NCI-H2029 (cell line): ENCODE measurements at regions not wholly inside any gene's neighbourhood (a gene's known extent, or its start where the extent isn't known, plus 50 kb on each side); places are given as distances from the start of the nearest gene placed in this dataset.

Source experiments
- DNase-seq: peaks from one replicate; lab custom pipeline; 2025; lab: John Stamatoyannopoulos, UW

DNA sequence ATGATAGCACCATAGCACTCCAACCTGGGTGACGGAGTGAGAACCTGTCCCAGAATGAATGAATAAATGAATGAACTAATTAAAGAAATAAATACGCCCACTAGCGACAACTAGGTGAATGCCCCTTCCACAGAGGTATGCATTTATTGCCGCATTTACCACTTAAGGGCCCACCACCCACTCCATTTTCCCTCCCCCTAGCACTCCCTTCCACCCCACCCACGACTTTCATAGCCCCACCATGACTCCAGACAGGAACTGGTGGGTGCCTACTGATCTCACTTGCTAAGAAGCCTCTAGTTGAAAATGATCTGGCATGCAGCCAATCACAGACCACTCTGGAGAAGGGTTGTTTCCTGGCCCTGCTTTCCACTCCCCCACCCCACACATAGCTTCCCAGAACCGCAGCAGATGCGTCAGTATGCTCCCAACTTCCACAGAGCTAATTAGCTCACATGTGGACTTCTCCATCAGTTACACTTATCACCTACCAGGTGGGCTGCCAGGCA lies 167.6 kb downstream of the WT1 start:
- DNase-seq: no peak

DNA sequence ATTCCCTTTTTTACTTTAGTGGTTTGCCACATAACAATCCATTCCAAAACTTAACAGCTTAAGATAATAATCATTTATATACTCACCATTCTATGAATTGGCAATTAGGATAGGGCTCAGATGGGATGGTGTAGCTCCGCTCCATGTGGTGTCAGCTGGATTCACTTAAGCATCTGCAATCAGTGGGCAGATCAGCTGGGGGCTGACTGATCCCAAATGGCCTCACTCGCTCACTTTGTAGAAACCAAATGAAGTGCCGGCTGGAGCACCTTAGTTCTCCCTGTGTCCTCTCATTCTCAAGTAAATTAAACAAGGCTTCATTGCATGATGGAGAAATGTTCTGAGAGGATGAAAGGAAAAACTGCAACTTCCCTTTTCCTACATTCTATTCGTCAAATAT lies 161.4 kb downstream of the WT1 start:
- DNase-seq: no peak

DNA sequence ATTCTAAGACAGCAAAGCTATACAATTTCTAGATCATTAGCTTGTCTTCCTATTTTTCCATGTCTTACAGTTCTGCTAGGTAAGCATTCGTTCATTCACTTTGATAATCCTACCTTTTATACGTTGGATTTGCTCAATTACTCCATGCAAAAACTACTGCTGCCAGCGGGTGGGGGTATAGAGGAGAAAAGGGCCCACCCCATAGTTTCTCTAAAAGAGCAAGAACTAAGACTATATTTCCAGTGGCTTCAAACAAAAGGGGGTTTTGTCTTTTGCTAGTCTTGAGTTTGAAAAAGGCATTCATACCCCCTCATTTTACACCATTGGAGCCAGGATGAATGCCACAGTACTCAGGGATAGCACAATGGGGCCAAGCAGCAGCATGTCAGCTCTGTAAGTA lies 155.7 kb downstream of the WT1 start:
- no peak for DNase-seq

DNA sequence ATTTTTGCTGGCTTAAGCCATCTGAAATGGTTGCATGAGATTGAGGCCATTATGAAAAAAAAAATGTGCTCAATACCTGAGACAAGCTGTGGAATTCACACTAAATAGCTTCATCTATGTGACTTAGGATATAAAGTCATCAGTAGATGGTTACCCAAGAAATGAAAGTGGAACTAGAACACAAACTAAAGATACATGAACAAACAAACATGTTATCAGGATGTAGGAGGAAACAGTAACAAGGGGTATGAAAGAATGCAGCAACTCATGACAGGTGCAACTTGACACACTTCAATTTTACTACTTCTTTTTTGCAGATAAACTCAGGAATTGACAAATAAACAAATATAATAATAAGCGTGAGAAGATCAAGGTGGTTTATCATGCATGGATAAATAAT lies 155.0 kb downstream of the WT1 start:
- no peak for DNase-seq

DNA sequence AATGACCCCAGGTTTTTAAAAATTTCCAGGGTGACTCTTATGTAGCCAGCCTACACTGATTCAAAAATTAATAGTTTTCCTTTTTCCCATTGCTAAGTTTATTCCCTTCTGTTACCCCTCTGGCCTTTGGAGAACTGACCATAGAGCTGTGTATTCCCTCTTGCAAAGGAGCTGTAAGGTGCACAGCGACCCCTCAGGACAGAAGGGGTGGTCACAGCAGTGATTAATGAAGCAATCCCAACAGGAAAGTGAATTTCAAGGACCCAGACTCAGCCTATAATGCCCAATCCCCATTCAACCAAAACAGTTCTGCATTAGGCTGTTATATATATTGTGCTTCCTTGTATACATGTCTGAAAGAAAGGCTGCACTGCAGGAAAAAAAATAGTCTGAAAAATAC lies 147.1 kb downstream of the WT1 start:
- no peak for DNase-seq

DNA sequence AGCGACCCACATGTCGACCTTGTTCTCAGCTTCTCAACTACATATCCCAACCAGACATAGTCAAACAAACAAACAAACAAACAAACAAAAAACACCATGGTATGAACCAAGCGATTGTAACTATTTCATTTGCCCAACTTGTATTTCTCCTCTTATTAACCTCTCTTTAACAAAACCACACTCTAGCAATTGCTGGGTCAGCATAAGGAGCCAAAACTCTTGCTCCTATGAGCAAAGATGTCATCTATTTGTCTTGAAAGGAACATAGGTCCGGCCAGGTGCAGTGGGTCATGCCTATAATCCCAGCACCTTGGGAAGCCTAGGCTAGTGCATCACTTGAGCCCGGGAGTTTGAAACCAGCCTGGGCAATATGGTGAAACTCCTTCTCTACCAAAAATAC lies 145.6 kb downstream of the WT1 start:
- DNase-seq: no peak

DNA sequence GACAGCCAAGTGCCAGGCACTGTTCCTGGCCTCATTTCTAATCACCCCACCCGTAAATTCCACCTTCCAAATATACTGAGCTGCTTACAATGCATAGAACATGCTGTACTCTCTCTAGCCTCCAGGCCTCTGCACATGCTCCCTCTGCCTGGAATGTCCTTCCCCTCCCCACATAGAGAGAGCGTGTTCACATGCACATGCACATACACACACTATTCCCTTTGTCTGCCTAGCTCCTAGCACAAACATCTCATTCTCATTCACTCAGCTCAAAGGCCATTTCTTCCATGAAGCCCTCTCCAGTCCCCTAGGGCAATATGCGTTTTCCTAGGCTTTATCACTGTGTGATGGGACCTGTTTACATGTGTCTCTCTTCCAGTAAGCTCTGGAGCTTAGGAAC lies 144.6 kb downstream of the WT1 start:
- DNase-seq: no peak

DNA sequence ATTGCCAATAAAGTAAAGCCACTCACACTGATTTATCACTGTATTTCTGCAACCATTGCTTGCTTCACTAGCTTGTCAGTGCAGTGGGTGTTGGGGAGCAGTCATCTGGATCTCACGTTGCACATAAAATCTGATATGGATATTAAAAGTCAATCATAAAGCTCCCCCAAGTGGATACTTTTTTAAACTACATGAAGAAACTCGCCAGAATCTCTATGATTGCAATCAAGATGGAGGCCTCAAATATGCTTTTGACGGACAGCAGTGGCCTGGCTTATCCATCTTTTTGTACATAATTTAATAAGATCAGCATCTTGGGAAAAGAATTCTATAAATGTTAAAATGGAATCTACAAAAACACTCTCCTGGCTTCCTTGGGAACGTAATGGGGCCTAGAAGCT lies 137.7 kb downstream of the WT1 start:
- DNase-seq: no peak

DNA sequence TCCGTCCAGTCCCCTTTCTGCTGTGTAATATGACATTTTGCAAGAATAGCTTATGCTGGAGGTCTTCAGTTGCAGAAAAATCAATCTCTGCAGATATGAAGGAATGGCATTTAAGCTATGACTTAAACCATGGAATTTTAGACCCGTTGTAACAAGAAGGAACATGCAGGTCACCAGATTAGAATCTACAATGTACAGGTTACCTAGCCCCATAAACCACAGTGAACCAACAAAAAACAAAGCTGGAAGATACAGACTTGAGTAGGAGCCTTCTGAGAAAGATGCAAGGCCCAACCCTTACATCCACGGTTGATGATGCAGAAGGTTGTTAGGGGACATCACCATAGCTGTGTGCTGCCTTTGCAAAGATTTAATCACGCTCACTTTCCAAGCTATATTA lies 132.5 kb downstream of the WT1 start:
- DNase-seq: no peak

DNA sequence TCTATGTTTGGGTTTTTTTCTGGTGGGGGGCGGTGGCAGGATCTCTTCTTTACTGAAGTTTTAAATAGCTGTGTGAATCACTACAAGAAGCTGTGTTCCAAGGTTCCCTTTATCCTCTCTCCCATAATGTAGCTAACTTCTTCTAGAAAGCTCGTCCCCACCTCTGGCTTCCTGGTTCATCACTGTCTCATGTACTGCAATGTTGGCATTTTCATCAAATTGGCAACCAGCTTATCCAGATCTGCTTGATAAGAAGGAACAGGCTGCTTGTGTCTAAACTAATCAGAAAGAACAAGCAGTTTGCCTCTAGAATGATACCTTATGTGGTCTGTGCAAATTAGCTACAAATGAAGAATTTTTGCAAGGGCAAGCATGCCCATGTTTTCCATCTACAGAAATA lies 130.8 kb downstream of the WT1 start:
- DNase-seq: no peak

DNA sequence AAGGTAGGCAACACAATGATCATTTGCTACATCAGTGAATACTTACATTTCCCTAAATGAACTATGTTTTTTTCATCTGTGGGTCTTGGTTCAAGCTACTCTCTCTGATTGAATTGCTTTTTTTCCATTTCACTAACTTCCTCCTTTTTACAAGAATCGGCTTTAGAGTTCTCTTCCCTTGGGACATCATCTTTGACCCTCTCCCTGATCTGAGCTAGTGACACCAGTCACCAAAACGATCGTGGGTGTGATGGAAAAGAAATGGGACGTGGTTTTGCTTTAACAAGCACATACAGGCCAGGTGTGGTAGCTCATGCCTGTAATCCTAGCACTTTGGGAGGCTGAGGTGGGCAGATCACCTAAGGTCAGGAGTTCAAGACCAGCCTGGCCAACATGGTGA lies 129.9 kb downstream of the WT1 start:
- no peak for DNase-seq

DNA sequence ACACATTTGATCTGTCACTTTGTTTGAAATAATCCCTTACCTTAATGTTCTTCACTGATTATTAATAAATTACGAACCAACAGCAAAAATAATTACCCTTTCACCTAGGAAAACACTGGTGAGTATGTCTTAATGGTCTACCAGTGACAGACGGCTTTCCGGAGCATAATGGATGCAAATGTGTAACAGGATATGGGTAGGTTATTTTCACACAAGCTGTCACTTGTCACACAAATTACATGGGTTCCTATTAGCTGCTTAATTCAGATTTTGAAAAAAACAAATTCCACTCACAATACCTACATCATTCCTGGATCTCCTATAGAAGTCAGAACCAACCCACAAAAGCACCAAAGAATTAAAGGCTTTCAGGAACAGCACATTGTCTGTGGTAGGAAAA lies 127.9 kb downstream of the WT1 start:
- DNase-seq: no peak

DNA sequence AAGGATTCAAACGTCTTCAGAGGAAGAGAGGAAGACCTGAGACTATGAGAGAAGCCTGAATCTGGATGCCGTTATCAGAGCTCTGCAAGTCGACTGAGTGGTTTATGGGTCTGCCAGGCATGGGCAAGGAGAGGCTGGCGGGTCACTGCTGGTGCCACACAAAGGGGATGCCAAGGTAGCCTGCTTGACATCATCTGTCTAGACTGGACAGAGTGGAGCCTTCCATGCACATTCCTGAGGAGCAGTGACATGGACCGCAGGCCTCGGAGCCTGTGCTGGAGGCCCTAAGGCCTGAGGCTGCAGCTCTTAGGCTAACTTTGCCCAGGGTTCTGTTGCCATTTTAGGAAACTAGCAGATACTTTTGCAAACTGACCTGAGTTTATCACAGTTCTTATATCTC lies 127.4 kb downstream of the WT1 start:
- no peak for DNase-seq

DNA sequence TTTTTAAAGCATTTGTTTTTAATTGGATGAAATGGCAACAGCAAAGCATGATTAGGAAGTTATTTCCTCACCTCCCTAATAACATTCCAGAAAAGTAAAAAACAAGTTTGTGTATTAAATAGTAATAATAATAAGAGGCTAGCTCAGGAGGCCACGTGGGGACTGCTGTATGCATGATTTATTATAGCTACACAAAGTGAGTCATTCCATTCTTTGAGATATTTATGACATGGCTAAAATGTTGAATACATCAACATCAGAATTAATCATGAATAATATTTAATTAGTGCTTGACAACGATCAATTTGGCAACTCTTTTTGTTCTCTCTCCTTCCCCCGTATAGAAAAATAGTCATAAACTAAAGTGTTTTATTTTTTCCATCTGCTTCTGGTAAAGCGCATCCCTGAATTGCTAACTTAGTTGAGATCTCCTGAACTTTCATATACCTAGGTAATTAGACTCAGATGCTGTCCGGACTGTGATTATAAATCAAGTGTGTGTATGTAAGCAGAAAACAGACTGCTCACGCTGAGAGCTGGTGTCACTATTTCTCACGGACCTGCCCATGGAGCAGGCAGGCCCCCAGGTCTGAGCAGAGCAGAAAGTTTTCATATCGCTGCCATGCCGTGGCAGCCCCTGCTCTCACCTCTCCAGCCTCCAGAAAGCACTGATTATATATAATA lies 125.7 kb downstream of the WT1 start:
- DNase-seq: no peak

DNA sequence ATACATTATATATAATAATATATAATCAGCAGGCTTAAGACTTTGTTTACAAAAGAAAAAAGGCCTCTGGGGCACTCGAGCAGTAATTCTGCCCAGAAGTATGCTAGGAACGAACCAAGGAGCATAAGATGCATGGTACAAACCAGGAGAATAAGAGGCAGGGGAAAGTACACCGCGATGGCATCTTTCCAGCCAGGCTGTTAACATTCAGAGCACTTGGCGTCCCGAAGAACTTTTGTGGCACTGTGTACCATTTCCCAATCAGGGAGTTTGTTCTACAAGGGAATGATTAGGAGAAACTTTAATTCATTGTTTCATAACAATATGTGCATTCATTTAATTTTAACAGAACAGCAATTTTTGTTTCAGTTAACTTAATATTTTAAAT lies 125.1 kb downstream of the WT1 start:
- DNase-seq: no peak

DNA sequence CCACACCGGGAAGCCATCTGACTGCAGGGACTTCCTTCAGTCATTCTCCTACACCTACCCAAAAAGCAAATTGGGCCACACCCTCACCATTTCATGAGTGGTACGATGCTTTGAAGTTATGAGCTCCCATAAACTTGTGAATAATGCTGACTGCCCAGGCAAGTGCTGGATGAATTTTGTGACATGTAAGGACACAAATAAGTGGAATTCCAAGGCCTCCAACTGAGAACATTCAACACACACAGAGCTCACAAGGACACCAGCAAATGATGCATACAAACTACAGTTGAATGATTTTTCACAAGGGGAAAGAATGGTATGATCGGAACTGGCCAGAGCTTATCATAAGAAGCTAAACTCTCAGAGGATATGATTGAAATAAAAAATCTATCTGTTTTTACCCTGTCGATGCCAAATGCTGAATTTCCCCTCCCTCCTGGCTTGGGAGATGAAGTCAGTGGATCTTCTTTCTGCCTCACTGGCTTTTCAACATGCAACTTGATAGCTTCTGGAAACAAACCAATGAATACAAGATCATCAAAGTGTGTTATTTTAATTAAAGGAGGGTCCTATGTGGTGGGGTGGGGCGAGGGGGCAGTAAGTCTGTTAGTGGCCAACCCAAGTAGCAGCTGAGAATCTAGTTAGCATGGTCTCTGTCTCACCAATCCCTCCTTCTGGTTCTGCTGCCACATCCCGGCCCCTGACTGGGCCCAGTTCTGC lies 123.8 kb downstream of the WT1 start:
- DNase-seq: no peak

DNA sequence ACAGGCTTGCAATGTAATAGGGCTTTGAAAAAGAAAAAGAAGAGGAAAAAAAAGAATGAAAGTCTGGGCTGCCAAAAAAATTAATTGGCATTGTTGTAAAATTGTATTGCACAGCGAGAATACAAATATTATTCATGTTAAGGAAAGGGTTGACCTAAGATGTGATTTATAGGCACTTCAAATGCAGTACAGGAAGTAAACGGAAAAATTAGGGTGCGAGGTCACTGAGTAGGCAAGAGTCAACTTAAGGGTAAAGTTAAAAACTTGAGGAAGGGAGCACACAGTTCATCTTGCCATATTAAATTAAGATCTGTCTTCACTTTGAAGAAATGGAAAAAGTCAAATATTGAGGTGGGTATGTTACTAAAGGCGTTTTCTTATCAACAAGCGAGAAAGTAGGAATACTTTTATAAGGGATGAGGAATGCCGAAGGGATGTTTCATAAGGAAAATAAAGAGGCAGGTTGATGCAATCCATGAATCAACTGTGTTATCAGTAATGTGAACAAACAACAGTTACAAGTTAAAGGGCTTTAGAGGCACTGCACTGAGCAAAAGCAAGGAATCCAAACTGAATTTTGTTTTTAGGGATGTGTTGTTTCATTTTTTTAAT lies 123.0 kb downstream of the WT1 start:
- no peak for DNase-seq

DNA sequence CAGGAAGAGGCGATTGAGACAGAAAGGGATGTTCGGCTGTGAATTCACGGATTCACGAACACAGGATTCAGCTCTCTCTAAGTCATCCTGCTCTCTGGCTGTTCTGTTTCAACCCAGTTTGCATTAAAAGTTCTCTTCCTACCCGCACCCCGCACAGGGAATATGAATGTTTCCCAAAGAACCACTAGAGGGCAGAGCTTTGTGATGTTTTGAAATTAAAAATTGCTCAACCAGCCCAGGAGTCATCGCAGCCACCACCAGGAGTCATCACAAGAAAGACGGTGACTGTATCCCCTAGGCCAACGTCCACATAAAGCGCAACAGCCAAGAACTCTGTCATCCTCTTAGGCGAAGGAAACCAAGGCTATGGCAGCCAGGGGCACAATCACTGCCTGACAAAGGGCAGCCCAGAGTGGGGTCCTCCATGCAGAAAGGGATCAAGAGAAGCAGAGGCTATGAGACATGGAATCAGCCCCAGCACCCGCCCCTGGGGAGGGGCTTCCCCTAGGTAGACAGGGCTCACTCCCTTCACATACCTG lies 122.4 kb downstream of the WT1 start:
- DNase-seq: no peak

DNA sequence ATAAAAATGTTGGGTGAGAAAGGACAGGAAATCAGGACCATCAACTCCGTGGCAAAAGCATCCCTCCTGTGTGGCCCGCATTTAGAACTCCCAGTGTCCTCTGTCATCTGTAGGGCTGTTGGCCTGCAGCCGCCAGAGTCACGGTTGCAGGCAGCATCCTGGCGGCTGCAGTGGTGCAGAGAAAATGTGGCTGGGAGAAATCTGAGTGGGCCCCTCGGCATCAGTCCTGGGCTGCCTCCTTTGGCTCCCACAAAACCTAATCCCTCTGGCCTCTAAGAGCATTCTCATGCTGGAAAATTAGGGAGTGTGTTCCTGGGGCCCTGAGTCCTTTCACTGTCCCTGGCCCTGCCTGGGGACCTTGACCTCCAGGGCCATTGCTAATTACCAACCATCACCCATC lies 121.9 kb downstream of the WT1 start:
- DNase-seq: no peak

DNA sequence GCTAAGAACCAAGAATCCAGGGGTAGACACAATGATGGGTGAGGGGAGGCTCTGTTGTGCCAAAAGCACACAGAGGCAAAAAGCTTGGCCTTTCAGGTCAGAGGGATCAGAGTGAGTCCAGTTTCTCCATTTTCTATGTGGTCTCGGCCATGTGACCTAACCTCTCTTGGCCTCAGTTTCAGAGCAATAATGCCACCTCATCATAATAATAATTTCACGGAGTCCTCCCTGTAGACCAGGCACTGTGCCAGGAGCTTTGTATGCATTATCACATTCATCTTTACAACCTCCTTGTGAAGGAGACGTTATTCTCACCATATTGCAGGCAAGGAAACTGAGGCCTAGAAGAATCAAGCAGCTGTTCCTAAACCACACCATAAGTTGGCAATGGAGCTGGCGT lies 120.2 kb downstream of the WT1 start:
- no peak for DNase-seq

DNA sequence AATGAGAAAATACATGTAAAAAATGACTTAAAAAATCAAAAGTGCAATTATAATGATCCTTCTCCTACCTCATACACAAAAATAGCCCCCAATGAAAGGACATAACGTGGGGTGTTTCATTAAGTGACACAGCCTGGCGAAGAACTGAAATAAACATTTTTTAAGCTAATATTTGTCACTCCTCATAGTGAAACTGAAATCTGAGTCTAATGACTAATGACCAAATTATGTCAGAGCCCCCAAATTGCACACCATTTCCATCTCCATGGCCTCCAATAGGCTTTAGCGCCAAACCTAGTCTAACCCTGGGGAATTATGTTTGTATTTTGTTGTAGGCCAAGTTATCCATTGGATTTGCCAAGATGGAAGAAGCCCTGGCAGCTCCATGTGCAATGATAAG lies 119.1 kb downstream of the WT1 start:
- DNase-seq: no peak

DNA sequence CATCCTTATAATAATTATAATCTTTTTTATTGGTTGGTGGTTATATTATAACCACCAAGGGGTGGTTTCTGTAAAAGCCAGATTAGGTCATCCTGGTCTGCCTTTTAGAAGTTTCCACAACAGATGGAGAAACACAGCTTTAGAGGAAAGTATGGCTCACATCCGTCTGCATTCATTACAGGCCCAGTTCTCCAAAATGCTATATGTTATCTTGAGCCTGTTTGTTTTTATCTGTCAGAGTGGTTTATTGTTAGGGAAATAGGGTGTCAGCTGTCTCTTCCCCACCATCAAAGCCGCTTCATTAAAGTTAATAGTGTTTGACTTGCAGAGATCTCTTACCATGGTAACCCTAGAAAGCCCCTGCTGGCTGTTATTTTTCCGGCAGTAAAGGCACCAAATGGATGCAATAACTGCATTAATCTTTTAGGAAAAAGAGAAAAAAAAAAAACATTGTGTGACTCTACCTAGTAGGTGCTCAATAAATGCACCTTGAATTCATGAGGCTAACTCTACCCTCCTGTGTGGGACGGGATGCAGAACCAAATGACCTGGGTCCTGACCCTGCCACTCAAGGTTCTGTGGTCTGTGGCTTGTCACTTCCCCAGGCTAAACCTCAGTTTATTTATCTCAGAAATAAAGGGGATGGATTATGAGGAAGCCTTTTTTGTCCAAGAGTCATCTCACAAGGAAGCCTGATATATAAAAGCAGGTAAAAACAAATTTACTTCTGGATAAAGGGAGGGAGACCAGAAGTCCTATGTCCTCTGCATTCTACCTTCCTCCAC lies 118.3 kb downstream of the WT1 start:
- no peak for DNase-seq
